GM23338 (cell line): ENCODE measurements at regions not wholly inside any gene's neighbourhood (a gene's known extent, or its start where the extent isn't known, plus 50 kb on each side); places are given as distances from the start of the nearest gene placed in this dataset.

ENCODE experiments used
- ATAC-seq: fragments of 200-7000 bp; cut with Tn5 transposase; 3 replicates; pipeline ENCODE4 v1.9.1; 2020
- DNase-seq: peaks from one replicate; pipeline ENCODE4 v3.0.0-alpha.2; 2015; ENCODE audit warnings: low spot score
- H2AFZ ChIP-seq: fragments of 200-600 bp; sonication (generic); 2 replicates; pipeline ENCODE4 v1.8.0; 2016; ENCODE audit warnings: antibody characterized with exemption, mild to moderate bottlenecking, moderate library complexity
- H3F3A ChIP-seq: fragments of 200-600 bp; sonication (generic); replicated peaks from 2 replicates; pipeline ENCODE4 v1.8.0; 2017; ENCODE audit warnings: antibody characterized with exemption, mixed run types, low read depth
- H3K27ac ChIP-seq: fragments of 200-600 bp; sonication (generic); 2 replicates; pipeline ENCODE4 v1.6.1; 2016; ENCODE audit warnings: low read depth
- H3K27me3 ChIP-seq: fragments of 200-600 bp; sonication (generic); 2 replicates; pipeline ENCODE4 v1.8.0; 2016; ENCODE audit warnings: mild to moderate bottlenecking, mixed run types, moderate library complexity; ENCODE audit not compliant: insufficient read depth
- H3K36me3 ChIP-seq: fragments of 200-600 bp; sonication (generic); 2 replicates; pipeline ENCODE4 v1.8.0; 2016; ENCODE audit warnings: mild to moderate bottlenecking; ENCODE audit not compliant: insufficient read depth
- H3K4me1 ChIP-seq: fragments of 200-600 bp; sonication (generic); 2 replicates; pipeline ENCODE4 v1.8.0; 2016; ENCODE audit warnings: mild to moderate bottlenecking, moderate library complexity; ENCODE audit not compliant: insufficient read depth
- H3K4me2 ChIP-seq: fragments of 200-600 bp; sonication (generic); 2 replicates; pipeline ENCODE4 v1.7.1; 2017; ENCODE audit warnings: mixed run types
- H3K4me3 ChIP-seq: fragments of 200-600 bp; sonication (generic); 2 replicates; pipeline ENCODE4 v1.6.1; 2016; ENCODE audit warnings: mixed run types
- H3K79me2 ChIP-seq: fragments of 200-600 bp; sonication (generic); replicated peaks from 2 replicates; pipeline ENCODE4 v1.8.0; 2017; ENCODE audit warnings: mild to moderate bottlenecking; ENCODE audit not compliant: insufficient read depth
- H3K9me2 ChIP-seq: fragments of 200-600 bp; sonication (generic); 2 replicates; pipeline ENCODE4 v1.8.0; 2017; ENCODE audit not compliant: insufficient read depth
- H4K20me1 ChIP-seq: fragments of 200-600 bp; sonication (generic); replicated peaks from 2 replicates; pipeline ENCODE4 v1.8.0; 2017; ENCODE audit warnings: mild to moderate bottlenecking; ENCODE audit not compliant: insufficient read depth
- H3K27ac Mint-ChIP-seq: 2 replicates; pipeline ENCODE4 v1.8.0; 2020; ENCODE audit warnings: inconsistent platforms, mild to moderate bottlenecking, moderate library complexity, mixed read lengths
- H3K27me3 Mint-ChIP-seq: 3 replicates; pipeline ENCODE4 v1.8.0; 2022; ENCODE audit warnings: low read depth, mild to moderate bottlenecking, moderate library complexity, mixed read lengths, inconsistent platforms; ENCODE audit not compliant: insufficient read depth, poor library complexity
- H3K36me3 Mint-ChIP-seq: 3 replicates; pipeline ENCODE4 v1.8.0; 2021; ENCODE audit warnings: low read depth, mild to moderate bottlenecking, inconsistent platforms, moderate library complexity, mixed read lengths
- H3K4me1 Mint-ChIP-seq: 3 replicates; pipeline ENCODE4 v1.8.0; 2020; ENCODE audit warnings: mild to moderate bottlenecking, inconsistent platforms, mixed read lengths
- H3K4me3 Mint-ChIP-seq: 3 replicates; pipeline ENCODE4 v1.8.0; 2021; ENCODE audit warnings: moderate library complexity, mild to moderate bottlenecking, inconsistent platforms, mixed read lengths
- H3K9me3 Mint-ChIP-seq: 3 replicates; pipeline ENCODE4 v1.8.0; 2020; ENCODE audit warnings: moderate library complexity, mild to moderate bottlenecking, inconsistent platforms, mixed read lengths
- CREB1 ChIP-seq: fragments of 250-450 bp; sonication (Bioruptor Pico); IDR thresholded peaks from 2 replicates; pipeline ENCODE4 v1.5.0; 2020; ENCODE audit warnings: low read depth, mild to moderate bottlenecking, moderate library complexity
- EZH2 ChIP-seq: fragments of 200-600 bp; sonication (generic); IDR thresholded peaks from one replicate; pipeline ENCODE4 v1.8.0; 2017; ENCODE audit warnings: antibody characterized with exemption, mild to moderate bottlenecking, low read depth; ENCODE audit not compliant: unreplicated experiment
- EZH2phosphoT487 ChIP-seq: fragments of 200-600 bp; sonication (generic); IDR thresholded peaks from one replicate; pipeline ENCODE4 v1.8.1; 2018; ENCODE audit warnings: antibody characterized with exemption; ENCODE audit not compliant: unreplicated experiment
- JUNB ChIP-seq: IDR thresholded peaks from one replicate; pipeline ENCODE4 v1.6.1; 2016; ENCODE audit warnings: antibody characterized with exemption; ENCODE audit not compliant: unreplicated experiment
- NANOG ChIP-seq: IDR thresholded peaks from 2 replicates; pipeline ENCODE4 v1.6.1; 2016; ENCODE audit warnings: antibody characterized with exemption, borderline replicate concordance
- POLR2AphosphoS5 ChIP-seq: IDR thresholded peaks from 2 replicates; pipeline ENCODE4 v1.6.1; 2016; ENCODE audit warnings: antibody characterized with exemption, low read depth
- STAT1 ChIP-seq: IDR thresholded peaks from one replicate; pipeline ENCODE4 v1.6.1; 2016; ENCODE audit warnings: antibody characterized with exemption; ENCODE audit not compliant: unreplicated experiment
- ZNF114 ChIP-seq: fragments of 250-450 bp; sonication (Bioruptor Pico); IDR thresholded peaks from 2 replicates; pipeline ENCODE4 v1.5.0; 2020; ENCODE audit warnings: mild to moderate bottlenecking, moderate library complexity
- ZNF331 ChIP-seq: fragments of 250-450 bp; sonication (Bioruptor Pico); IDR thresholded peaks from 2 replicates; pipeline ENCODE4 v1.5.0; 2020; ENCODE audit warnings: low read depth, mild to moderate bottlenecking, moderate library complexity
- TF ChIP-seq, protein P1 (sequence below): IDR thresholded peaks from 2 replicates; pipeline ENCODE4 v1.6.1; 2016; ENCODE audit warnings: antibody characterized with exemption
- TF ChIP-seq, protein P2 (sequence below): fragments of 250-450 bp; sonication (Bioruptor Pico); IDR thresholded peaks from 2 replicates; pipeline ENCODE4 v1.5.0; 2020; ENCODE audit warnings: mild to moderate bottlenecking, moderate library complexity
- TF ChIP-seq, protein P3 (sequence below), 2 experiments: fragments of 200-600 bp in 1 of 2; sonication (generic) in 1 of 2; conservative IDR thresholded peaks; 2 replicates each; pipeline versions ENCODE4 v1.5.1 to v1.6.1; 2016 to 2017; ENCODE audit warnings: antibody characterized with exemption in 2 of 2, low read depth in 2 of 2, mild to moderate bottlenecking in 2 of 2, moderate library complexity in 1 of 2
- TF ChIP-seq, protein P4 (sequence below): IDR thresholded peaks from one replicate; pipeline ENCODE4 v1.6.1; 2018; ENCODE audit warnings: antibody characterized with exemption; ENCODE audit not compliant: unreplicated experiment

DNA sequence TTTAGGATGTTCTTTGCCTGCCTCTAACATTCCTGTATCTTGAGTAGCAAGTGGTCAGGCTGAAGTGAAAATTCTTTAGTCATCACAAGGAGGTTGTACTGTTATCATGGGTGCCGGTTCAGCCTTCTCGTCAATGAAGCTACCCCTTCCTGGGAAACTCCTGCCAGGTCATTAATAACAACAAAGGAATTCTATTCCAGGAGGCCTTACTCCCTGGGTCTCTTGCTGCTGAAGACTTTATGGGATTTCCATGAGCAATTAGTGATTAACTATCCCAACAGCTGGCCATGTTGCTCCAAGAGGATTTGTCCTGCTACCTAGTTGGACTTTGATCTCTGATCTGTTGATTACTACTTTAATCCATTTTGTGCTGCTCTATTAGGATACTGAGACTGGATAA, 62.7 kb upstream of the ELOVL5 start:
- Histone ChIP-seq H3K36me3 (no peaks in the 10 kb centered on the region), H3K27ac (no peak overlapping the region), H3F3A (no peaks in the 10 kb centered on the region), H2AFZ (0 out of 2 replicates have a peak overlapping the region, but pooled peaks have one; percentile 6), H3K4me3 (no peak overlapping the region), H4K20me1 (no peaks in the 10 kb centered on the region), H3K4me2 (no peak overlapping the region), H3K4me1 (no peaks in the 10 kb centered on the region), H3K79me2 (no peaks in the 10 kb centered on the region), H3K9me2 (peaks cover 5% of the 10 kb centered on the region; the same call in 1 of the 2 replicates), H3K27me3 (no peaks in the 10 kb centered on the region)
- peaks cover 6% of the 10 kb centered on the region; the same call in 2 of the 3 replicates for H3K4me1 Mint-ChIP-seq
- no peak overlapping the region for H3K4me3 Mint-ChIP-seq
- DNase-seq (peak; percentile 17), ATAC-seq (peak; percentile 42; the same call in 2 of the 3 replicates)
- H3K9me3 Mint-ChIP-seq = no peaks in the 10 kb centered on the region
- H3K27ac Mint-ChIP-seq = no peak overlapping the region
- no peaks in the 10 kb centered on the region for H3K36me3 Mint-ChIP-seq
- no peak for TF ChIP-seq EZH2phosphoT487
- no peak for TF ChIP-seq JUNB
- TF ChIP-seq ZNF331 (CRISPR knock-in tag) = no peak
- TF ChIP-seq, protein P1, sequence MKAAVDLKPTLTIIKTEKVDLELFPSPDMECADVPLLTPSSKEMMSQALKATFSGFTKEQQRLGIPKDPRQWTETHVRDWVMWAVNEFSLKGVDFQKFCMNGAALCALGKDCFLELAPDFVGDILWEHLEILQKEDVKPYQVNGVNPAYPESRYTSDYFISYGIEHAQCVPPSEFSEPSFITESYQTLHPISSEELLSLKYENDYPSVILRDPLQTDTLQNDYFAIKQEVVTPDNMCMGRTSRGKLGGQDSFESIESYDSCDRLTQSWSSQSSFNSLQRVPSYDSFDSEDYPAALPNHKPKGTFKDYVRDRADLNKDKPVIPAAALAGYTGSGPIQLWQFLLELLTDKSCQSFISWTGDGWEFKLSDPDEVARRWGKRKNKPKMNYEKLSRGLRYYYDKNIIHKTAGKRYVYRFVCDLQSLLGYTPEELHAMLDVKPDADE = no peak
- TF ChIP-seq POLR2AphosphoS5 = no peak
- TF ChIP-seq, protein P2, sequence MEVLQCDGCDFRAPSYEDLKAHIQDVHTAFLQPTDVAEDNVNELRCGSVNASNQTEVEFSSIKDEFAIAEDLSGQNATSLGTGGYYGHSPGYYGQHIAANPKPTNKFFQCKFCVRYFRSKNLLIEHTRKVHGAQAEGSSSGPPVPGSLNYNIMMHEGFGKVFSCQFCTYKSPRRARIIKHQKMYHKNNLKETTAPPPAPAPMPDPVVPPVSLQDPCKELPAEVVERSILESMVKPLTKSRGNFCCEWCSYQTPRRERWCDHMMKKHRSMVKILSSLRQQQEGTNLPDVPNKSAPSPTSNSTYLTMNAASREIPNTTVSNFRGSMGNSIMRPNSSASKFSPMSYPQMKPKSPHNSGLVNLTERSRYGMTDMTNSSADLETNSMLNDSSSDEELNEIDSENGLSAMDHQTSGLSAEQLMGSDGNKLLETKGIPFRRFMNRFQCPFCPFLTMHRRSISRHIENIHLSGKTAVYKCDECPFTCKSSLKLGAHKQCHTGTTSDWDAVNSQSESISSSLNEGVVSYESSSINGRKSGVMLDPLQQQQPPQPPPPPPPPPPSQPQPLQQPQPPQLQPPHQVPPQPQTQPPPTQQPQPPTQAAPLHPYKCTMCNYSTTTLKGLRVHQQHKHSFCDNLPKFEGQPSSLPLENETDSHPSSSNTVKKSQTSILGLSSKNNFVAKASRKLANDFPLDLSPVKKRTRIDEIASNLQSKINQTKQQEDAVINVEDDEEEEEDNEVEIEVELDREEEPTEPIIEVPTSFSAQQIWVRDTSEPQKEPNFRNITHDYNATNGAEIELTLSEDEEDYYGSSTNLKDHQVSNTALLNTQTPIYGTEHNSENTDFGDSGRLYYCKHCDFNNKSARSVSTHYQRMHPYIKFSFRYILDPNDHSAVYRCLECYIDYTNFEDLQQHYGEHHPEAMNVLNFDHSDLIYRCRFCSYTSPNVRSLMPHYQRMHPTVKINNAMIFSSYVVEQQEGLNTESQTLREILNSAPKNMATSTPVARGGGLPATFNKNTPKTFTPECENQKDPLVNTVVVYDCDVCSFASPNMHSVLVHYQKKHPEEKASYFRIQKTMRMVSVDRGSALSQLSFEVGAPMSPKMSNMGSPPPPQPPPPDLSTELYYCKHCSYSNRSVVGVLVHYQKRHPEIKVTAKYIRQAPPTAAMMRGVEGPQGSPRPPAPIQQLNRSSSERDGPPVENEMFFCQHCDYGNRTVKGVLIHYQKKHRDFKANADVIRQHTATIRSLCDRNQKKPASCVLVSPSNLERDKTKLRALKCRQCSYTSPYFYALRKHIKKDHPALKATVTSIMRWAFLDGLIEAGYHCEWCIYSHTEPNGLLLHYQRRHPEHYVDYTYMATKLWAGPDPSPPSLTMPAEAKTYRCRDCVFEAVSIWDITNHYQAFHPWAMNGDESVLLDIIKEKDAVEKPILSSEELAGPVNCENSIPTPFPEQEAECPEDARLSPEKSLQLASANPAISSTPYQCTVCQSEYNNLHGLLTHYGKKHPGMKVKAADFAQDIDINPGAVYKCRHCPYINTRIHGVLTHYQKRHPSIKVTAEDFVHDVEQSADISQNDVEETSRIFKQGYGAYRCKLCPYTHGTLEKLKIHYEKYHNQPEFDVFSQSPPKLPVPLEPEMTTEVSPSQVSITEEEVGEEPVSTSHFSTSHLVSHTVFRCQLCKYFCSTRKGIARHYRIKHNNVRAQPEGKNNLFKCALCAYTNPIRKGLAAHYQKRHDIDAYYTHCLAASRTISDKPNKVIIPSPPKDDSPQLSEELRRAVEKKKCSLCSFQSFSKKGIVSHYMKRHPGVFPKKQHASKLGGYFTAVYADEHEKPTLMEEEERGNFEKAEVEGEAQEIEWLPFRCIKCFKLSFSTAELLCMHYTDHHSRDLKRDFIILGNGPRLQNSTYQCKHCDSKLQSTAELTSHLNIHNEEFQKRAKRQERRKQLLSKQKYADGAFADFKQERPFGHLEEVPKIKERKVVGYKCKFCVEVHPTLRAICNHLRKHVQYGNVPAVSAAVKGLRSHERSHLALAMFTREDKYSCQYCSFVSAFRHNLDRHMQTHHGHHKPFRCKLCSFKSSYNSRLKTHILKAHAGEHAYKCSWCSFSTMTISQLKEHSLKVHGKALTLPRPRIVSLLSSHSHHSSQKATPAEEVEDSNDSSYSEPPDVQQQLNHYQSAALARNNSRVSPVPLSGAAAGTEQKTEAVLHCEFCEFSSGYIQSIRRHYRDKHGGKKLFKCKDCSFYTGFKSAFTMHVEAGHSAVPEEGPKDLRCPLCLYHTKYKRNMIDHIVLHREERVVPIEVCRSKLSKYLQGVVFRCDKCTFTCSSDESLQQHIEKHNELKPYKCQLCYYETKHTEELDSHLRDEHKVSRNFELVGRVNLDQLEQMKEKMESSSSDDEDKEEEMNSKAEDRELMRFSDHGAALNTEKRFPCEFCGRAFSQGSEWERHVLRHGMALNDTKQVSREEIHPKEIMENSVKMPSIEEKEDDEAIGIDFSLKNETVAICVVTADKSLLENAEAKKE (CRISPR knock-in tag) = no peak
- no peak for TF ChIP-seq CREB1
- TF ChIP-seq EZH2 = no peak
- TF ChIP-seq STAT1 = no peak
- no peak for TF ChIP-seq ZNF114
- TF ChIP-seq, protein P3, sequence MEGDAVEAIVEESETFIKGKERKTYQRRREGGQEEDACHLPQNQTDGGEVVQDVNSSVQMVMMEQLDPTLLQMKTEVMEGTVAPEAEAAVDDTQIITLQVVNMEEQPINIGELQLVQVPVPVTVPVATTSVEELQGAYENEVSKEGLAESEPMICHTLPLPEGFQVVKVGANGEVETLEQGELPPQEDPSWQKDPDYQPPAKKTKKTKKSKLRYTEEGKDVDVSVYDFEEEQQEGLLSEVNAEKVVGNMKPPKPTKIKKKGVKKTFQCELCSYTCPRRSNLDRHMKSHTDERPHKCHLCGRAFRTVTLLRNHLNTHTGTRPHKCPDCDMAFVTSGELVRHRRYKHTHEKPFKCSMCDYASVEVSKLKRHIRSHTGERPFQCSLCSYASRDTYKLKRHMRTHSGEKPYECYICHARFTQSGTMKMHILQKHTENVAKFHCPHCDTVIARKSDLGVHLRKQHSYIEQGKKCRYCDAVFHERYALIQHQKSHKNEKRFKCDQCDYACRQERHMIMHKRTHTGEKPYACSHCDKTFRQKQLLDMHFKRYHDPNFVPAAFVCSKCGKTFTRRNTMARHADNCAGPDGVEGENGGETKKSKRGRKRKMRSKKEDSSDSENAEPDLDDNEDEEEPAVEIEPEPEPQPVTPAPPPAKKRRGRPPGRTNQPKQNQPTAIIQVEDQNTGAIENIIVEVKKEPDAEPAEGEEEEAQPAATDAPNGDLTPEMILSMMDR (conservative IDR thresholded peaks at IDR 0.05; ENCODE audit: low read depth in 2 of 2) = no peak
- TF ChIP-seq, protein P4, sequence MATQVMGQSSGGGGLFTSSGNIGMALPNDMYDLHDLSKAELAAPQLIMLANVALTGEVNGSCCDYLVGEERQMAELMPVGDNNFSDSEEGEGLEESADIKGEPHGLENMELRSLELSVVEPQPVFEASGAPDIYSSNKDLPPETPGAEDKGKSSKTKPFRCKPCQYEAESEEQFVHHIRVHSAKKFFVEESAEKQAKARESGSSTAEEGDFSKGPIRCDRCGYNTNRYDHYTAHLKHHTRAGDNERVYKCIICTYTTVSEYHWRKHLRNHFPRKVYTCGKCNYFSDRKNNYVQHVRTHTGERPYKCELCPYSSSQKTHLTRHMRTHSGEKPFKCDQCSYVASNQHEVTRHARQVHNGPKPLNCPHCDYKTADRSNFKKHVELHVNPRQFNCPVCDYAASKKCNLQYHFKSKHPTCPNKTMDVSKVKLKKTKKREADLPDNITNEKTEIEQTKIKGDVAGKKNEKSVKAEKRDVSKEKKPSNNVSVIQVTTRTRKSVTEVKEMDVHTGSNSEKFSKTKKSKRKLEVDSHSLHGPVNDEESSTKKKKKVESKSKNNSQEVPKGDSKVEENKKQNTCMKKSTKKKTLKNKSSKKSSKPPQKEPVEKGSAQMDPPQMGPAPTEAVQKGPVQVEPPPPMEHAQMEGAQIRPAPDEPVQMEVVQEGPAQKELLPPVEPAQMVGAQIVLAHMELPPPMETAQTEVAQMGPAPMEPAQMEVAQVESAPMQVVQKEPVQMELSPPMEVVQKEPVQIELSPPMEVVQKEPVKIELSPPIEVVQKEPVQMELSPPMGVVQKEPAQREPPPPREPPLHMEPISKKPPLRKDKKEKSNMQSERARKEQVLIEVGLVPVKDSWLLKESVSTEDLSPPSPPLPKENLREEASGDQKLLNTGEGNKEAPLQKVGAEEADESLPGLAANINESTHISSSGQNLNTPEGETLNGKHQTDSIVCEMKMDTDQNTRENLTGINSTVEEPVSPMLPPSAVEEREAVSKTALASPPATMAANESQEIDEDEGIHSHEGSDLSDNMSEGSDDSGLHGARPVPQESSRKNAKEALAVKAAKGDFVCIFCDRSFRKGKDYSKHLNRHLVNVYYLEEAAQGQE = no peak
- no peak for TF ChIP-seq NANOG
- no peaks in the 10 kb centered on the region for H3K27me3 Mint-ChIP-seq
